WTC11 (cell line): ENCODE measurements at regions not wholly inside any gene's neighbourhood (a gene's known extent, or its start where the extent isn't known, plus 50 kb on each side); places are given as distances from the start of the nearest gene placed in this dataset.

Source experiments
- CREB1 ChIP-seq: sonication (generic); formaldehyde crosslinking; IDR thresholded peaks from 2 replicates; pipeline ENCODE4 v1.8.0; 2023; ENCODE audit warnings: mild to moderate bottlenecking, missing genetic modification reagents
- CTCF ChIP-seq: fragments of 200-600 bp; IDR thresholded peaks from 2 replicates; pipeline ENCODE4 v1.8.0; 2022; ENCODE audit warnings: antibody characterized with exemption
- HMGA2 ChIP-seq: fragments of 250-450 bp; sonication (Bioruptor Pico); IDR thresholded peaks from 2 replicates; pipeline ENCODE4 v1.4.0; 2021; ENCODE audit warnings: mild to moderate bottlenecking, moderate library complexity
- MXD4 ChIP-seq: fragments of 250-450 bp; sonication (Bioruptor Pico); IDR thresholded peaks from 2 replicates; pipeline ENCODE4 v1.8.0; 2021; ENCODE audit warnings: mild to moderate bottlenecking, moderate library complexity, borderline replicate concordance
- NFYB ChIP-seq: sonication (generic); formaldehyde crosslinking; conservative IDR thresholded peaks from 2 replicates; pipeline ENCODE4 v1.8.0; 2022; ENCODE audit warnings: low read depth, missing genetic modification reagents
- SMAD4 ChIP-seq: sonication (generic); formaldehyde crosslinking; IDR thresholded peaks from 2 replicates; pipeline ENCODE4 v1.8.0; 2022; ENCODE audit warnings: mild to moderate bottlenecking, missing genetic modification reagents
- USF1 ChIP-seq: sonication (generic); formaldehyde crosslinking; IDR thresholded peaks from 2 replicates; pipeline ENCODE4 v1.8.0; 2022; ENCODE audit warnings: mild to moderate bottlenecking, missing genetic modification reagents
- ZNF121 ChIP-seq: sonication (generic); formaldehyde crosslinking; IDR thresholded peaks from 2 replicates; pipeline ENCODE4 v1.8.0; 2023; ENCODE audit warnings: missing genetic modification reagents
- TF ChIP-seq, protein P1 (sequence below): sonication (generic); formaldehyde crosslinking; IDR thresholded peaks from 2 replicates; pipeline ENCODE4 v1.8.1; 2022; ENCODE audit warnings: mild to moderate bottlenecking, missing genetic modification reagents, moderate library complexity, borderline replicate concordance
- TF ChIP-seq, protein P2 (sequence below): sonication (generic); formaldehyde crosslinking; IDR thresholded peaks from 2 replicates; pipeline ENCODE4 v1.8.1; 2023; ENCODE audit warnings: mild to moderate bottlenecking, missing genetic modification reagents, borderline replicate concordance
- TF ChIP-seq, protein P3 (sequence below): fragments of 250-450 bp; sonication (Bioruptor Pico); IDR thresholded peaks from 2 replicates; pipeline ENCODE4 v1.9.0; 2021; ENCODE audit warnings: mild to moderate bottlenecking, borderline replicate concordance
- TF ChIP-seq, protein P4 (sequence below): sonication (generic); formaldehyde crosslinking; IDR thresholded peaks from 2 replicates; pipeline ENCODE4 v1.8.1; 2023; ENCODE audit warnings: mild to moderate bottlenecking, missing genetic modification reagents, moderate library complexity
- TF ChIP-seq, protein P5 (sequence below): fragments of 250-450 bp; sonication (Bioruptor Pico); IDR thresholded peaks from 2 replicates; pipeline ENCODE4 v1.9.0; 2021; ENCODE audit warnings: moderate library complexity, mild to moderate bottlenecking, inconsistent platforms, borderline replicate concordance

DNA sequence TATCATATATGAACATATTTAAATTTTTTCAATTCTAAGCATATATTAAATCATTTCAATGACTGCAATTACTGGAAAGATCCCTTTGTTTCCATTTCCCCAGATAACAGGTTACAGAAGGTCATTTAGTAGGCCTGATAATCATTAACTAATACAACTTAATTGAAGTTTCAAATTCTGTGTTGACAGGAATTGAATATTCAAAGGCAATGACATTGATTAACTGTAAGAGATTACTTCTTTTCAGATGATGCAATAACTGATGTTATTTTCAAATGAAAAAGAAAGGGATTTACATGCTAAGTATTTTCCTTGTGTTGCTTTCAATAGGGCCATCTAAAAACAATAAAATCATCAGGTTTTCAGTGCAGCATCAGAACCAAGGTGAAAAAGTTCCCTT lies 81.1 kb upstream of the ENPEP start:
- no peak for TF ChIP-seq CTCF
- no peak for TF ChIP-seq MXD4 (CRISPR knock-in tag)
- TF ChIP-seq, protein P1, sequence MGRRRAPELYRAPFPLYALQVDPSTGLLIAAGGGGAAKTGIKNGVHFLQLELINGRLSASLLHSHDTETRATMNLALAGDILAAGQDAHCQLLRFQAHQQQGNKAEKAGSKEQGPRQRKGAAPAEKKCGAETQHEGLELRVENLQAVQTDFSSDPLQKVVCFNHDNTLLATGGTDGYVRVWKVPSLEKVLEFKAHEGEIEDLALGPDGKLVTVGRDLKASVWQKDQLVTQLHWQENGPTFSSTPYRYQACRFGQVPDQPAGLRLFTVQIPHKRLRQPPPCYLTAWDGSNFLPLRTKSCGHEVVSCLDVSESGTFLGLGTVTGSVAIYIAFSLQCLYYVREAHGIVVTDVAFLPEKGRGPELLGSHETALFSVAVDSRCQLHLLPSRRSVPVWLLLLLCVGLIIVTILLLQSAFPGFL (CRISPR knock-in tag) = no peak
- TF ChIP-seq, protein P2, sequence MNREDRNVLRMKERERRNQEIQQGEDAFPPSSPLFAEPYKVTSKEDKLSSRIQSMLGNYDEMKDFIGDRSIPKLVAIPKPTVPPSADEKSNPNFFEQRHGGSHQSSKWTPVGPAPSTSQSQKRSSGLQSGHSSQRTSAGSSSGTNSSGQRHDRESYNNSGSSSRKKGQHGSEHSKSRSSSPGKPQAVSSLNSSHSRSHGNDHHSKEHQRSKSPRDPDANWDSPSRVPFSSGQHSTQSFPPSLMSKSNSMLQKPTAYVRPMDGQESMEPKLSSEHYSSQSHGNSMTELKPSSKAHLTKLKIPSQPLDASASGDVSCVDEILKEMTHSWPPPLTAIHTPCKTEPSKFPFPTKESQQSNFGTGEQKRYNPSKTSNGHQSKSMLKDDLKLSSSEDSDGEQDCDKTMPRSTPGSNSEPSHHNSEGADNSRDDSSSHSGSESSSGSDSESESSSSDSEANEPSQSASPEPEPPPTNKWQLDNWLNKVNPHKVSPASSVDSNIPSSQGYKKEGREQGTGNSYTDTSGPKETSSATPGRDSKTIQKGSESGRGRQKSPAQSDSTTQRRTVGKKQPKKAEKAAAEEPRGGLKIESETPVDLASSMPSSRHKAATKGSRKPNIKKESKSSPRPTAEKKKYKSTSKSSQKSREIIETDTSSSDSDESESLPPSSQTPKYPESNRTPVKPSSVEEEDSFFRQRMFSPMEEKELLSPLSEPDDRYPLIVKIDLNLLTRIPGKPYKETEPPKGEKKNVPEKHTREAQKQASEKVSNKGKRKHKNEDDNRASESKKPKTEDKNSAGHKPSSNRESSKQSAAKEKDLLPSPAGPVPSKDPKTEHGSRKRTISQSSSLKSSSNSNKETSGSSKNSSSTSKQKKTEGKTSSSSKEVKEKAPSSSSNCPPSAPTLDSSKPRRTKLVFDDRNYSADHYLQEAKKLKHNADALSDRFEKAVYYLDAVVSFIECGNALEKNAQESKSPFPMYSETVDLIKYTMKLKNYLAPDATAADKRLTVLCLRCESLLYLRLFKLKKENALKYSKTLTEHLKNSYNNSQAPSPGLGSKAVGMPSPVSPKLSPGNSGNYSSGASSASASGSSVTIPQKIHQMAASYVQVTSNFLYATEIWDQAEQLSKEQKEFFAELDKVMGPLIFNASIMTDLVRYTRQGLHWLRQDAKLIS = no peak
- no peak for TF ChIP-seq SMAD4 (CRISPR knock-in tag)
- TF ChIP-seq USF1 (CRISPR knock-in tag) = no peak
- TF ChIP-seq, protein P3, sequence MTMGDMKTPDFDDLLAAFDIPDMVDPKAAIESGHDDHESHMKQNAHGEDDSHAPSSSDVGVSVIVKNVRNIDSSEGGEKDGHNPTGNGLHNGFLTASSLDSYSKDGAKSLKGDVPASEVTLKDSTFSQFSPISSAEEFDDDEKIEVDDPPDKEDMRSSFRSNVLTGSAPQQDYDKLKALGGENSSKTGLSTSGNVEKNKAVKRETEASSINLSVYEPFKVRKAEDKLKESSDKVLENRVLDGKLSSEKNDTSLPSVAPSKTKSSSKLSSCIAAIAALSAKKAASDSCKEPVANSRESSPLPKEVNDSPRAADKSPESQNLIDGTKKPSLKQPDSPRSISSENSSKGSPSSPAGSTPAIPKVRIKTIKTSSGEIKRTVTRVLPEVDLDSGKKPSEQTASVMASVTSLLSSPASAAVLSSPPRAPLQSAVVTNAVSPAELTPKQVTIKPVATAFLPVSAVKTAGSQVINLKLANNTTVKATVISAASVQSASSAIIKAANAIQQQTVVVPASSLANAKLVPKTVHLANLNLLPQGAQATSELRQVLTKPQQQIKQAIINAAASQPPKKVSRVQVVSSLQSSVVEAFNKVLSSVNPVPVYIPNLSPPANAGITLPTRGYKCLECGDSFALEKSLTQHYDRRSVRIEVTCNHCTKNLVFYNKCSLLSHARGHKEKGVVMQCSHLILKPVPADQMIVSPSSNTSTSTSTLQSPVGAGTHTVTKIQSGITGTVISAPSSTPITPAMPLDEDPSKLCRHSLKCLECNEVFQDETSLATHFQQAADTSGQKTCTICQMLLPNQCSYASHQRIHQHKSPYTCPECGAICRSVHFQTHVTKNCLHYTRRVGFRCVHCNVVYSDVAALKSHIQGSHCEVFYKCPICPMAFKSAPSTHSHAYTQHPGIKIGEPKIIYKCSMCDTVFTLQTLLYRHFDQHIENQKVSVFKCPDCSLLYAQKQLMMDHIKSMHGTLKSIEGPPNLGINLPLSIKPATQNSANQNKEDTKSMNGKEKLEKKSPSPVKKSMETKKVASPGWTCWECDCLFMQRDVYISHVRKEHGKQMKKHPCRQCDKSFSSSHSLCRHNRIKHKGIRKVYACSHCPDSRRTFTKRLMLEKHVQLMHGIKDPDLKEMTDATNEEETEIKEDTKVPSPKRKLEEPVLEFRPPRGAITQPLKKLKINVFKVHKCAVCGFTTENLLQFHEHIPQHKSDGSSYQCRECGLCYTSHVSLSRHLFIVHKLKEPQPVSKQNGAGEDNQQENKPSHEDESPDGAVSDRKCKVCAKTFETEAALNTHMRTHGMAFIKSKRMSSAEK (CRISPR knock-in tag) = no peak
- TF ChIP-seq, protein P4, sequence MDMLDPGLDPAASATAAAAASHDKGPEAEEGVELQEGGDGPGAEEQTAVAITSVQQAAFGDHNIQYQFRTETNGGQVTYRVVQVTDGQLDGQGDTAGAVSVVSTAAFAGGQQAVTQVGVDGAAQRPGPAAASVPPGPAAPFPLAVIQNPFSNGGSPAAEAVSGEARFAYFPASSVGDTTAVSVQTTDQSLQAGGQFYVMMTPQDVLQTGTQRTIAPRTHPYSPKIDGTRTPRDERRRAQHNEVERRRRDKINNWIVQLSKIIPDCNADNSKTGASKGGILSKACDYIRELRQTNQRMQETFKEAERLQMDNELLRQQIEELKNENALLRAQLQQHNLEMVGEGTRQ (CRISPR knock-in tag) = no peak
- TF ChIP-seq ZNF121 (CRISPR knock-in tag) = no peak
- no peak for TF ChIP-seq NFYB (CRISPR knock-in tag)
- no peak for TF ChIP-seq CREB1 (CRISPR knock-in tag)
- TF ChIP-seq, protein P5, sequence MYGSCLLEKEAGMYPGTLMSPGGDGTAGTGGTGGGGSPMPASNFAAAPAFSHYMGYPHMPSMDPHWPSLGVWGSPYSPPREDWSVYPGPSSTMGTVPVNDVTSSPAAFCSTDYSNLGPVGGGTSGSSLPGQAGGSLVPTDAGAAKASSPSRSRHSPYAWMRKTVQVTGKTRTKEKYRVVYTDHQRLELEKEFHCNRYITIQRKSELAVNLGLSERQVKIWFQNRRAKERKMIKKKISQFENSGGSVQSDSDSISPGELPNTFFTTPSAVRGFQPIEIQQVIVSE (CRISPR knock-in tag) = no peak
- TF ChIP-seq HMGA2 = no peak
